ENCODE measurements at regions not wholly inside any gene's neighbourhood (a gene's known extent, or its start where the extent isn't known, plus 50 kb on each side); places are given as distances from the start of the nearest gene placed in this dataset.

DNA sequence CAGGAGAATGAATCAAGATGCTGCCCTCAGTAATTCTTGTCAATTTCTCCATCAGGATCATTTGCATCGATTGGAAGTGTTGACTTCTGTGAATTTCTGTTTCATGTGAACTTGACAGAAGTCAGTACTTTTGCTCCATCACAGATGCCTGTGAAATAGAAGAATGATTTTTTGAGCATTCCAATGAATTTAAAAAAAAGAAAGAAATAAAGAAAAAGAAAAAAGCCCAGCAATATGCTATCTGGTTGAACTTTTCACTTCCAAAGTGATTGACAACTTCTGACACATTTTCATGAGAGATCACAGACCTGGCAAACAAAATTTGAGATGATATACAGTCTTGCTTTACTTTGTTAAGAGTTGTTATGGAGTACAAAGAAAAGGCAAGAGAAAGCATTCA lies 175.3 kb downstream of the RWDD3 start:
- TF ChIP-seq, protein P1, sequence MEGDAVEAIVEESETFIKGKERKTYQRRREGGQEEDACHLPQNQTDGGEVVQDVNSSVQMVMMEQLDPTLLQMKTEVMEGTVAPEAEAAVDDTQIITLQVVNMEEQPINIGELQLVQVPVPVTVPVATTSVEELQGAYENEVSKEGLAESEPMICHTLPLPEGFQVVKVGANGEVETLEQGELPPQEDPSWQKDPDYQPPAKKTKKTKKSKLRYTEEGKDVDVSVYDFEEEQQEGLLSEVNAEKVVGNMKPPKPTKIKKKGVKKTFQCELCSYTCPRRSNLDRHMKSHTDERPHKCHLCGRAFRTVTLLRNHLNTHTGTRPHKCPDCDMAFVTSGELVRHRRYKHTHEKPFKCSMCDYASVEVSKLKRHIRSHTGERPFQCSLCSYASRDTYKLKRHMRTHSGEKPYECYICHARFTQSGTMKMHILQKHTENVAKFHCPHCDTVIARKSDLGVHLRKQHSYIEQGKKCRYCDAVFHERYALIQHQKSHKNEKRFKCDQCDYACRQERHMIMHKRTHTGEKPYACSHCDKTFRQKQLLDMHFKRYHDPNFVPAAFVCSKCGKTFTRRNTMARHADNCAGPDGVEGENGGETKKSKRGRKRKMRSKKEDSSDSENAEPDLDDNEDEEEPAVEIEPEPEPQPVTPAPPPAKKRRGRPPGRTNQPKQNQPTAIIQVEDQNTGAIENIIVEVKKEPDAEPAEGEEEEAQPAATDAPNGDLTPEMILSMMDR (IDR thresholded peaks at IDR 0.05; ENCODE audit: control insufficient read depth, extremely low read depth, insufficient read depth) = no peak
- no peak for DNase-seq (ENCODE audit: low read depth)
- H3K4me3 ChIP-seq (ENCODE audit: low read depth, low read length) = no peak overlapping the region

GRCh38 chr1:95409901-95410300 lies 175.9 kb downstream of the RWDD3 start:
- no peak overlapping the region for H3K4me3 ChIP-seq (ENCODE audit: low read depth, low read length)
- TF ChIP-seq, protein P1 (IDR thresholded peaks at IDR 0.05; ENCODE audit: control insufficient read depth, extremely low read depth, insufficient read depth) = no peak
- DNase-seq (ENCODE audit: low read depth) = no peak

GRCh38 chr1:95415146-95415545 lies 181.1 kb downstream of the RWDD3 start:
- TF ChIP-seq, protein P1 (IDR thresholded peaks at IDR 0.05; ENCODE audit: control insufficient read depth, extremely low read depth, insufficient read depth) = no peak
- no peak for DNase-seq (ENCODE audit: low read depth)
- H3K4me3 ChIP-seq (ENCODE audit: low read depth, low read length) = no peak overlapping the region

- DNase-seq (ENCODE audit: low read depth) = no peak
- TF ChIP-seq, protein P1 (IDR thresholded peaks at IDR 0.05; ENCODE audit: control insufficient read depth, extremely low read depth, insufficient read depth) = no peak
- H3K4me3 ChIP-seq (ENCODE audit: low read depth, low read length) = no peak overlapping the region
Measured at GRCh38 chr1:95426772-95427171, 192.8 kb downstream of the RWDD3 start.

- no peak for DNase-seq (ENCODE audit: low read depth)
- TF ChIP-seq, protein P1 (IDR thresholded peaks at IDR 0.05; ENCODE audit: control insufficient read depth, extremely low read depth, insufficient read depth) = no peak
- no peak overlapping the region for H3K4me3 ChIP-seq (ENCODE audit: low read depth, low read length)
Measured at GRCh38 chr1:95427525-95427924, 193.5 kb downstream of the RWDD3 start.

- no peak for DNase-seq (ENCODE audit: low read depth)
- TF ChIP-seq, protein P1 (IDR thresholded peaks at IDR 0.05; ENCODE audit: control insufficient read depth, extremely low read depth, insufficient read depth) = no peak
- H3K4me3 ChIP-seq (ENCODE audit: low read depth, low read length) = no peak overlapping the region
Measured at GRCh38 chr1:95431235-95431634, 197.2 kb downstream of the RWDD3 start.

DNA sequence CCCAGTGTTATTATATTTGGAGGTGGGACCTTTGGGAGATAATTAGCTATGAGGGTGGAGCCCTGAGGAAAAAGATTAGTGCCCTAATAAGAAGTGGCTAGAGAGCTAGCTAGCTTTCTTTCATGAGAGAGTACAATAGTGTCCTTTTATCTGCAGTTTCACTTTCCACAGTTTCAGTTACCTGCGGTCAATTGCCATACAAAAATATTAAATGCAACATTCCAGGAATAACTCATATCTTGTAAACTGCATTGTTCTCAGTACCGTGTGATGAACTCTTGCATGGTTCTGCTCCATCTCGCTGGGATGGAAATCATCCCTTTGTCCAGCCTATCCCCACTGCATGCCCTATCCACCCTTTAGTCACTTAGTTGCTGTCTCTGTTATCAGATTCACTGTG lies 201.6 kb downstream of the RWDD3 start:
- no peak for DNase-seq (ENCODE audit: low read depth)
- no peak overlapping the region for H3K4me3 ChIP-seq (ENCODE audit: low read depth, low read length)
- TF ChIP-seq, protein P1 (IDR thresholded peaks at IDR 0.05; ENCODE audit: control insufficient read depth, extremely low read depth, insufficient read depth) = no peak
